Vagina (tissue), 2 donors: ENCODE measurements at regions not wholly inside any gene's neighbourhood (a gene's known extent, or its start where the extent isn't known, plus 50 kb on each side); places are given as distances from the start of the nearest gene placed in this dataset.

Experiments
- POLR2A ChIP-seq, 2 donors: fragments of 450-650 bp; IDR thresholded peaks; one replicate each; pipeline ENCODE4 v1.6.1; 2017; ENCODE audit warnings: antibody characterized with exemption in 2 of 2, mild to moderate bottlenecking in 2 of 2, moderate library complexity in 2 of 2
- POLR2AphosphoS5 ChIP-seq, 2 donors: sonication (generic); formaldehyde crosslinking; IDR thresholded peaks; one replicate each; pipeline ENCODE4 v1.9.0; 2017; ENCODE audit warnings: antibody characterized with exemption in 2 of 2, mild to moderate bottlenecking in 2 of 2, low read depth in 1 of 2; ENCODE audit not compliant: insufficient read depth in 1 of 2
- TF ChIP-seq, protein P1 (sequence below), 3 experiments: fragments of 450-650 bp in 2 of 3; fragments of 200-600 bp in 1 of 3; sonication (generic) in 1 of 3; IDR thresholded peaks; one replicate each; pipeline ENCODE4 v1.5.1; 2017 to 2019; ENCODE audit warnings: antibody characterized with exemption in 3 of 3, mild to moderate bottlenecking in 2 of 3, moderate library complexity in 2 of 3

- no peak for TF ChIP-seq POLR2A (IDR thresholded peaks at IDR 0.05)
- TF ChIP-seq, protein P1, sequence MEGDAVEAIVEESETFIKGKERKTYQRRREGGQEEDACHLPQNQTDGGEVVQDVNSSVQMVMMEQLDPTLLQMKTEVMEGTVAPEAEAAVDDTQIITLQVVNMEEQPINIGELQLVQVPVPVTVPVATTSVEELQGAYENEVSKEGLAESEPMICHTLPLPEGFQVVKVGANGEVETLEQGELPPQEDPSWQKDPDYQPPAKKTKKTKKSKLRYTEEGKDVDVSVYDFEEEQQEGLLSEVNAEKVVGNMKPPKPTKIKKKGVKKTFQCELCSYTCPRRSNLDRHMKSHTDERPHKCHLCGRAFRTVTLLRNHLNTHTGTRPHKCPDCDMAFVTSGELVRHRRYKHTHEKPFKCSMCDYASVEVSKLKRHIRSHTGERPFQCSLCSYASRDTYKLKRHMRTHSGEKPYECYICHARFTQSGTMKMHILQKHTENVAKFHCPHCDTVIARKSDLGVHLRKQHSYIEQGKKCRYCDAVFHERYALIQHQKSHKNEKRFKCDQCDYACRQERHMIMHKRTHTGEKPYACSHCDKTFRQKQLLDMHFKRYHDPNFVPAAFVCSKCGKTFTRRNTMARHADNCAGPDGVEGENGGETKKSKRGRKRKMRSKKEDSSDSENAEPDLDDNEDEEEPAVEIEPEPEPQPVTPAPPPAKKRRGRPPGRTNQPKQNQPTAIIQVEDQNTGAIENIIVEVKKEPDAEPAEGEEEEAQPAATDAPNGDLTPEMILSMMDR (IDR thresholded peaks at IDR 0.05): no peak
- no peak for TF ChIP-seq POLR2AphosphoS5 (IDR thresholded peaks at IDR 0.05; ENCODE audit: insufficient read depth in 1 of 2, low read depth in 1 of 2)
Observed at GRCh38 chr7:79540592-79540991, 87.1 kb upstream of the MAGI2 start.
